Kidney (tissue), 13 donors: ENCODE measurements at regions not wholly inside any gene's neighbourhood (a gene's known extent, or its start where the extent isn't known, plus 50 kb on each side); places are given as distances from the start of the nearest gene placed in this dataset.

Experiments used
- DNase-seq, 5 donors: peaks; one replicate each; pipeline ENCODE4 v3.0.0-alpha.2; 2013 to 2020
- FAIRE-seq: peaks from 2 replicates; lab custom pipeline; 2012; peaks lifted over from hg19 to GRCh38; lab: Jason Lieb, UNC
- H3K27ac ChIP-seq, 2 donors: one replicate each; pipeline ENCODE4 v1.7.0; 2013; ENCODE audit warnings: low read depth in 2 of 2, low read length in 2 of 2, inconsistent platforms in 1 of 2
- H3K27me3 ChIP-seq: one replicate; pipeline ENCODE4 v1.7.1; 2013; ENCODE audit warnings: low read length, inconsistent platforms; ENCODE audit not compliant: control insufficient read depth, insufficient read depth
- H3K36me3 ChIP-seq, 3 donors: one replicate each; pipeline versions ENCODE4 v1.7.0 to v1.7.1; 2013; ENCODE audit warnings: low read length in 3 of 3, control low read depth in 1 of 3, inconsistent platforms in 1 of 3; ENCODE audit not compliant: insufficient read depth in 3 of 3, control insufficient read depth in 2 of 3
- H3K4me1 ChIP-seq, 3 donors: one replicate each; pipeline versions ENCODE4 v1.7.0 to v1.7.1; 2013; ENCODE audit warnings: low read length in 3 of 3, inconsistent platforms in 1 of 3, low read depth in 1 of 3; ENCODE audit not compliant: control insufficient read depth in 2 of 3, insufficient read depth in 2 of 3
- H3K4me3 ChIP-seq, 3 donors: one replicate each; pipeline versions ENCODE4 v1.7.0 to v1.8.1; 2013; ENCODE audit warnings: low read length in 3 of 3, control low read depth in 1 of 3, inconsistent platforms in 1 of 3
- H3K9ac ChIP-seq, 3 donors: one replicate each; pipeline versions ENCODE4 v1.7.0 to v1.7.1; 2013; ENCODE audit warnings: low read length in 3 of 3, control low read depth in 1 of 3, inconsistent platforms in 1 of 3
- H3K9me3 ChIP-seq, 3 donors: one replicate each; pipeline versions ENCODE4 v1.7.0 to v1.7.1; 2013; ENCODE audit warnings: low read length in 3 of 3, control low read depth in 1 of 3, inconsistent platforms in 1 of 3; ENCODE audit not compliant: control insufficient read depth in 2 of 3, insufficient read depth in 1 of 3
- intact Hi-C: fragments of 100-400 bp; cut with DNase I; formaldehyde crosslinking; loops from one replicate; pipeline ENCODE4 v1.11.1; 2022
- TF ChIP-seq, protein P1 (sequence below): IDR thresholded peaks from 3 replicates; pipeline ENCODE4 v1.5.1; 2012; ENCODE audit warnings: mild to moderate bottlenecking, moderate library complexity, borderline replicate concordance; ENCODE audit not compliant: insufficient read depth; ENCODE audit errors: extremely low read depth
- donor health status: control.
- donor health status: control.
- donor health status: control.
- donor health status: control.
- donor health status: control.
- donor health status: DM: yes; HTN: yes; CAD: no.
- donor health status: Normal renal cell carcinoma (clear cell type).

DNA sequence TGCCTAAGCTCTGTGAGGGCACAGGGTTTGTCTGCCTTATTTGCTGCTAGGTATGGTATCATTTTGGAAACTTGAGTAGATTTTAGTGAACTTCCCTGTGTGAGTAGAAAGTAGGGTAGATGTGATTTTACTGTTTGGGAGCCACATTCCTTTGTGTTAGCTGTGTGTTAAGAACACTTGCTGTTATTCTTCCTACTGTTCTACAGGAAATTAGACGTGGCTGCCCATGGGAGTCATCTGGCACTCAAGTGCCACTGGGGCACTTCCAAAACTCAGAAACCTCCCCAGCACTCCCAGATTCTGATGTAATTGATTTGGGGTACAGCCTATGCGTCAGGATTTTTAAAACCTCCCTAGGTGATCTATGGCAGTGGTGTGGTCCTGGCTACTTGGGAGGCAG is 369.9 kb upstream of the C2CD4B start:
- Histone ChIP-seq H3K9me3 (no peaks in the 10 kb centered on the region), H3K27ac (no peak overlapping the region), H3K9ac (no peak overlapping the region), H3K4me3 (no peak overlapping the region), H3K4me1 (no peaks in the 10 kb centered on the region), H3K36me3 (no peaks in the 10 kb centered on the region), H3K27me3 (no peaks in the 10 kb centered on the region)
- DNase-seq (no peak), FAIRE-seq (no peak)
- intact Hi-C loops: no loop called here
- TF ChIP-seq, protein P1, sequence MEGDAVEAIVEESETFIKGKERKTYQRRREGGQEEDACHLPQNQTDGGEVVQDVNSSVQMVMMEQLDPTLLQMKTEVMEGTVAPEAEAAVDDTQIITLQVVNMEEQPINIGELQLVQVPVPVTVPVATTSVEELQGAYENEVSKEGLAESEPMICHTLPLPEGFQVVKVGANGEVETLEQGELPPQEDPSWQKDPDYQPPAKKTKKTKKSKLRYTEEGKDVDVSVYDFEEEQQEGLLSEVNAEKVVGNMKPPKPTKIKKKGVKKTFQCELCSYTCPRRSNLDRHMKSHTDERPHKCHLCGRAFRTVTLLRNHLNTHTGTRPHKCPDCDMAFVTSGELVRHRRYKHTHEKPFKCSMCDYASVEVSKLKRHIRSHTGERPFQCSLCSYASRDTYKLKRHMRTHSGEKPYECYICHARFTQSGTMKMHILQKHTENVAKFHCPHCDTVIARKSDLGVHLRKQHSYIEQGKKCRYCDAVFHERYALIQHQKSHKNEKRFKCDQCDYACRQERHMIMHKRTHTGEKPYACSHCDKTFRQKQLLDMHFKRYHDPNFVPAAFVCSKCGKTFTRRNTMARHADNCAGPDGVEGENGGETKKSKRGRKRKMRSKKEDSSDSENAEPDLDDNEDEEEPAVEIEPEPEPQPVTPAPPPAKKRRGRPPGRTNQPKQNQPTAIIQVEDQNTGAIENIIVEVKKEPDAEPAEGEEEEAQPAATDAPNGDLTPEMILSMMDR: no peak

DNA sequence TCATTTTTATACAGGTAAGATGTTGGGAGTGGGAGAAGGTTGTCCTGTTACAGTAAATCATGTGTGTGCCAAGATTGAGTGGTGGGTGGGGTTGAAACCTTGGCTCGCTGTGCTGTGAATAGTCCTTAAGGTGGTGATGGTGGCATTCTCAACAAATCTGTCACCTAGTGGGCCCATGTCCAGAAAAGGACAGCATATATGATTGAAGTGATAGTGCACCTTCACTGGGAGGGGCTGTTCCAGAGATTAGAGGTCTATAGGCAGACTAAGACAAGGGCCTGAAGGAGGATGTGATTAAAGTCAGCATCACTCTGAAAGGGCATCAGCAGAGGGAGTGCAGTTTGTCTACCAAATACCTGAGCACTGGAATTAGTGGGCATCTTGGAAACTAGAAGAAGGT is 374.2 kb upstream of the C2CD4B start:
- TF ChIP-seq, protein P1: no peak
- FAIRE-seq: no peak
- Histone ChIP-seq H3K4me1 (no peaks in the 10 kb centered on the region), H3K36me3 (no peaks in the 10 kb centered on the region), H3K27ac (no peak overlapping the region), H3K27me3 (no peaks in the 10 kb centered on the region), H3K9me3 (no peaks in the 10 kb centered on the region), H3K9ac (no peak overlapping the region), H3K4me3 (no peak overlapping the region)
- intact Hi-C loops: no loop called here
- no peak for DNase-seq

DNA sequence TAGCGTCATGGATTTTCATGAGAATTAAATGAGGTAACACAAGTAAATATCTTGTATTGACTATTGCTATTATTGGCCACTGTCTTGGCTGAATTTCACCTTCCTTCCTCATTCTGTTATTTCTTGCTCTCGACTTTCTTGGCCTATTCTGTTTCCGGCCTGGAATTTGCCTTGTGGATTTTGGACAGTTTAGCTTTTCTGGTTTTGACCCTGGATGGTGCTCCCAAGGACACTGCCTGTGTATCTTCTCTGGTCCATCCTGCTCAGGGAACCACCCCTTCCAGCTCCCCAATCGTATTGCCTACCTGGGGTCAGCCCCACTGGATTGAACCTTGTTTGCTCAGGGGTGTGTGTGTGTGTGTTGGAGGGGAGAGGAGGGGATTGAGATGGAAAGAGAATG is 376.2 kb upstream of the C2CD4B start:
- Histone ChIP-seq H3K4me3 (no peak overlapping the region), H3K4me1 (peaks cover 0 to 3% (median 0%) of the 10 kb centered on the region in 3 donors), H3K36me3 (no peaks in the 10 kb centered on the region), H3K27ac (no peak overlapping the region), H3K9me3 (no peaks in the 10 kb centered on the region), H3K9ac (no peak overlapping the region), H3K27me3 (no peaks in the 10 kb centered on the region)
- FAIRE-seq: no peak
- TF ChIP-seq, protein P1: no peak
- intact Hi-C loops: no loop called here
- DNase-seq: no peak

DNA sequence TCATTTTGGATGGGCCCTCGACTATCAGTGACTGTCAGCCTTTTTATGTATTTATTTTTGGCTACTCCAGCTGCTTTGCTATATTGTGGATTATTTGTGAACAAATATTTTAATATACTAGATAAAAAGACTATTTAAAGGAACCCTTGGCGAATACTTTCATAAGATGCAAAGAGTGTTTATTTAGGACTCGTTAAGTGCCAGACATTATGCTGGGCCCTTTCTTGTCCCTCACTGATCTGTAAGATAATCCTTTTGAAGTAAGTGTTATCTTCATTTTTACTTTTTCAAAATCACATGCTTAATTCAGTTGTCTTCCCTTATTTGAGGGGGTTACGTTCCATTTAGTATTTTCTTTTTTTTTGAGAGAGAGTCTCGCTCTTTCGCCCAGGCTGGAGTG is 376.8 kb upstream of the C2CD4B start:
- H3K9me3 ChIP-seq: no peaks in the 10 kb centered on the region
- TF ChIP-seq, protein P1: no peak
- peaks cover 0 to 3% (median 0%) of the 10 kb centered on the region in 3 donors for H3K4me1 ChIP-seq
- FAIRE-seq (no peak), DNase-seq (no peak)
- H3K36me3 ChIP-seq: no peaks in the 10 kb centered on the region
- H3K27me3 ChIP-seq: no peaks in the 10 kb centered on the region
- H3K9ac ChIP-seq: no peak overlapping the region
- no peak overlapping the region for H3K4me3 ChIP-seq
- no peak overlapping the region for H3K27ac ChIP-seq
- intact Hi-C loops: no loop called here
